HG03064 (cell line): ENCODE measurements at regions not wholly inside any gene's neighbourhood (a gene's known extent, or its start where the extent isn't known, plus 50 kb on each side); places are given as distances from the start of the nearest gene placed in this dataset.
"Not testable (repeated sequence)": the region's sequence is repeated elsewhere in the genome, so short reads cannot be mapped to it uniquely, and the experiment has no call there.

ENCODE experiments used
- ATAC-seq: cut with Tn5 transposase; IDR thresholded peaks from one replicate; pipeline ENCODE4 v1.9.1; 2021; ENCODE audit warnings: low read depth; ENCODE audit not compliant: unreplicated experiment

GRCh38 chr18:76611750-76612045 lies 116.7 kb upstream of the ZNF516 start:
- not testable (repeated sequence) for ATAC-seq

GRCh38 chr18:76610933-76611749 lies 116.1 kb upstream of the ZNF516 start:
- ATAC-seq, result no peak

DNA sequence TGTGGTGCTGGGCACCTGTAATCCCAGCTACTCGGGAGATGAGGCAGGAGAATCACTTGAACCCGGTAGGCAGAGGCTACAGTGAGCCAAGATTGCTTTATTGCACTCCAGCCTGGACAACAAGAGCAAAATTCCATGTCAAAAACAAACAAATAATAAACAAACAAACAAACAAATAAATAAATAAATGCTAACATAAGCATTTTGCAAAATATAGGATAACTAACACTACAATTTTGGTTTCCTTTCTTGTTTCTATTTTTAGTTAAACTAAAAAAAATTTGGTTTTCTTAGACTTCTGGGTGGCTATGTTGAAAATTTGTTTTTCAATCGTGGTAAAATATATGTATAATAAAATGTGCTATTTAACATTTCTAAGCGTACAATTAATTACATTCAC lies 115.0 kb upstream of the ZNF516 start:
- no peak for ATAC-seq

DNA sequence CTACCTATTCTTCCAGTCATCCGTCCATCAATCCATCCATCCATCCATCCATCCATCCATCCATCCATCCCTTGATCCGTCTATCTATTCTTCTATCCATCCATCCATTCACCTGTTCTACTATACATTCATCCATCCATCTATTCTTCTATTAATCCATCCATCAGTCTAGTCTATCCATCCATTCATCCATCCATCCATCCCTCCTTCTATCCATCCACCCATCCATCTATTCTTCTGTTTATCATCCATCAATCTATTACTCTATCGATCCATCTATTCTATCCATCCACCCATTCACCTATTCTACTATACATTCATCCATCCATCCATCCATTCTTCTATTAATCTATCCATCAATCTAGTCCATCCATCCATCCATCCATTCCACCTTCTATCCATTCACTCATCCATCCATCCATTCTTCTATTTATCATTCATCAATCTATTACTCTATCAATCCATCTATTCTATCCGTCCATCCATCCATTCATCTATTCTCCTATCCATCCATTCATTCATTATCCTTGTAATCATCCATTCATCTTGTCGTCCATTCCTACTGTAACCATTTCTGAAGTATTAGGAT lies 110.4 kb upstream of the ZNF516 start:
- no peak for ATAC-seq

- ATAC-seq, result no peak
Measured at GRCh38 chr18:76604935-76605240, 109.8 kb upstream of the ZNF516 start.

GRCh38 chr18:76604108-76604934 lies 109.3 kb upstream of the ZNF516 start:
- ATAC-seq, result no peak

DNA sequence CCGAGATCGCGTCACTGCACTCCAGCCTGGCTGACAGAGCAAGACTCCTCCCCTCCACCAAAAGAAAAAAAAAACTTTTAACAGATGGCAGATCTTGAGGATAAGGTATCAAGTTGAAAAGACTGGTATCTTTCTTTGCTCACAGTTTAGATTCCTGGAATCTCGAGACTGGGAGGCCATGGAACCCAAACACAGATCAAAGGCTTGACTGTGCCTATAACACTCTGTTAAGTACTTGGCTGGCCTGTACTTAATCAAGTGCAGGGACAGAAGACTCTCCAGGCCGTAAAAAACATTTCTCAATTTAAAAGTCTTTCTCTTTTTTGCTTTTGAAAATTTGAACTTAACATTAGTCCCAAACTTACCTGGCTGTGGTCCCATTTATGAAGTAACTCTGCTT lies 107.1 kb upstream of the ZNF516 start:
- ATAC-seq, result no peak

DNA sequence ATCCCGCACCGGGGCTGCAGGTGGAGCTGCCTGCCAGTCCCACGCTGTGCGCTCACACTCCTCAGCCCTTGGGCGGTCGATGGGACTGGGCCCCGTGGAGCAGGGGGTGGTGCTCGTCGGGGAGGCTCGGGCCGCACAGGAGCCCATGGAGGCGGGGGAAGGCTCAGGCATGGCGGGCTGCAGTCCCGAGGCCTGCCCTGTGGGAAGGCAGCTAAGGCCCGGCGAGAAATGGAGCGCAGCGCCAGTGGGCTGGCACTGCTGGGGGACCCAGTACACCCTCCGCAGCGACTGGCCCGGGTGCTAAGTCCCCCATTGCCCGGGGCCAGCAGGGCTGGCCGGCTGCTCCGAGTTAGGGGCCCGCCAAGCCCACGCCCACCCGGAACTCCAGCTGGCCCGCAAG lies 105.0 kb upstream of the ZNF516 start:
- ATAC-seq, result not testable (repeated sequence)

GRCh38 chr18:76594966-76595365 lies 99.9 kb upstream of the ZNF516 start:
- ATAC-seq, result no peak

GRCh38 chr18:76593843-76594242 lies 98.8 kb upstream of the ZNF516 start:
- no peak for ATAC-seq

GRCh38 chr18:76592981-76593381 lies 97.9 kb upstream of the ZNF516 start:
- no peak for ATAC-seq

- ATAC-seq, result no peak
Measured at GRCh38 chr18:76592096-76592495, 97.1 kb upstream of the ZNF516 start.

DNA sequence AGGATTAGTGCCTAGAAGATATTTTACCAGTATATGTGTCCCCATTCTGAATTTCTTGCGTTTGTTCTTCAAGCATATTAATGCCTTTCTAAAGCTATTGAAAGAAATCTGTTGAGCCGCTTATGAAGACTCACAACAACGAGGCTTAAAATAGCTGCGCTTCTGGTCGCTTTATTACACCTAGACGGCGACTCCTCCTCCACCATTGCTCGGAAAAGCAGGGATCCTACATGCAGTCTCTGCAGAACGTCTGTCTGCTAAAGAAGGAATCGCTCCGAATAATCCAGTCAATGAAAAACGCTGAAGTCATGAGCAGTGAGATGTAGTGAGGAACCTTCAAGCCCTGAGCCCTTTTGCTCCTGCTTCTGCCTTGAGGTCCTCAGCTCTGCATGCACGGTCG lies 94.8 kb upstream of the ZNF516 start:
- no peak for ATAC-seq

- ATAC-seq, result no peak
Measured at GRCh38 chr18:76589316-76589715, 94.3 kb upstream of the ZNF516 start.

GRCh38 chr18:76588601-76589226 lies 93.7 kb upstream of the ZNF516 start:
- ATAC-seq, result no peak

DNA sequence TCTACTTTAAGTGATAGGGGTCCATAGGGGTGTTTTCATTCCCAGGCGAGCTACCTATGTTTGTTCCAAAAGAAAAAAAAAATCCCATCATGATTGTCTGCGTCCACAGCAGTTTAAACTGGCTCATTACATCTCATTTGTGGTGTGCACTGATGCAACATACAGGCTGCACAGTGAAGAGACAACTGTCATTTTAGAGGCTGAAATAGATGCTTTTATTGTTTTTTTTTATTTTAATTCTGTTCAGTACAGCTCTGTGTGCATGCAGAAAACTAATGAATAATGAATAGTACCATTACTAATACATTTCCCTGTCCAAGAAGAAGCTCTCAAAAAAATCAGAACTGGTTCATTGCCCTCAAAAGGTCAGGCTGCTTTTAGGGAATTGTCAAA lies 92.8 kb upstream of the ZNF516 start:
- ATAC-seq, result no peak

DNA sequence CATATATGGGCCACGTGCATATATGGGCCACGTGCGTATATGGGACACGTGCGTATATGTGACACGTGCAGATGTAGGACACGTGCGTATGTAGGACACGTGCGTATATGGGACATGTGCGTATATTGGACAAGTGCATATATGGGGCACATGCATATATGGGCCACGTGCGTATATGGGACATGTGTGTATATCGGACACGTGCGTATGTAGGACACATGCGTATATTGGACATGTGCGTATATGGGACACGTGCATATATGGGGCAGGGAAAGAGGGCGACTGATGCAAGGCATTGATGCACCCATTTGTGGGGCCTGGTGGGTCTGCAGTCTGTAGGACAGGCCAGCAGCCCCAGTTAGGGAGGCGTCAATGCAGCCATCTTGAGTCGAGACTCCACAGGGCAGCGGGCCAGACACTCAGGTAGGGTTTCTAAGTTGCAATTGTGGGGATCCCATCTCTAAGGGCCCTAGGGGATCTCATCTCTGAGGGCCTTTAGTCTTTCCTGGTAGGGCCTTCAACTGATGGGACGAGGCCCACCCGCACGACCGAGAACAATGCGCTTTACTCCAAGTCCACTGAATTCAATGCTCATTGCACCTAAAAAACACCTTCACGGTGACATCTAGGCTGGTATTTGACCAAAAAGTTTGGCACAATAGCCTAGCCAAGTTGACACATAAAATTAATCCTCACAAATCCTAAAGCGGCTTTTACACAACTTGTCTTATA lies 92.3 kb upstream of the ZNF516 start:
- no peak for ATAC-seq

DNA sequence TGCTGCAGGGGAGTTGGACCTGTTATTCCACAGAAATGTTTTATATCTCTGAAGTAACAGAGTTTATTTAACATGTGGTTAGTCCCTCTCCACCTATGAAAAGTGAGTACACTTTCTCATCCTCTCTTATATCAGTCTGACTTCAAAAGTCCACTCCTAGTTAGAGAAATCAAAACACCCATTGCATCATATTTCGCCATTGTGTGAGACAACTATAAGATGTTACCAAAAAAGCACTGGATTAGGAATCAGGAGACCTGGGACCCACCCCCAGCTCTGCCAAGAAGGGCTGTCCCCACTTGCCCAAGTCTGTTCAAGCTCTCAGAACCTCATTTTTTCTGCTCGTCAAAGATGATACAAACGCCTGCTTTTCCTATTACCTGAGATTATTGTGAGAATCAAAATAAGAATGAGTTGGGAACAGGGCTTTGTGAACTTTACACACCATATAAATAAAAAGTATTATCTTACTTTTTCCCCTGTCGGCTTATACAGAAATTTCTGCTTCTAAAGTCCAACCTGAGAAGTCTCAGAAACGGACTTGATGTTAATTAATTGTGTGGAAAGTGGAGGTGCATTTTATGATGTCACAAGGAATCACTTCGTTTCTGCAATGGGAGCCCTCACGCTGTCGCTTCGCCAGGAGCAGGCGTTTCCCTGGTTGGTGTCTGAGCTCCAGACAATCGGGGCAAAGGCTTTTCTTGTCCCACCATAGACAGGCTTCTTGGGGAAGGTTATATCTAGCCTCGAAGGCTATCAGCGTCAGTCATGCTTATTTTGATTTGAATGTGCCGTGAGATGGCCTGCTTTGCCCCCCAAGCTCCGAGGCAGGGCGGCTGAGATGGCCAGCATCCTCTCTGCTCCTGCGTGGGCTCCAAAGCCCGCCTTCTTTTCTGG lies 89.6 kb upstream of the ZNF516 start:
- no peak for ATAC-seq

DNA sequence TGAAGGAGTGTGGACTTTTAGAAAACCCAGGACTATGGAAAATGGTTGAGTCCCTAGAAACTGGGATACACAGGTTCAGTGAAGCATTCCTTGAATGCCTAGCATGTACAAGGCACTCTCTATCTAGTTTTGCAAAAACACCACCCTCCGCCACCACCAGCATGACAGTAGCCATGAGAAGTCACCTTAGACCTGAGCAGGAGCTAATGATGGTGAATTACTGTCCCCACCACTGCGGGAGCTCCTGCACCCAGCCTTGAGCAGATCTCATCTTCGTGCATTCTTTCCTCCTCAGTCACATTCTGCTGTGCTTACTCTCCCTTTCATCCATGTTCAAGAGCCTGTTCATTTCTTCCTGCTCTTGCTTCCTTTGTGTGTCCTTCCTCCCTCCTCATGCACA lies 86.2 kb upstream of the ZNF516 start:
- no peak for ATAC-seq
